CD8-positive, alpha-beta memory T cell (primary cell): ENCODE measurements at regions not wholly inside any gene's neighbourhood (a gene's known extent, or its start where the extent isn't known, plus 50 kb on each side); places are given as distances from the start of the nearest gene placed in this dataset.
A peak's percentile ranks its signal among the peaks of the same experiment; 100 is the strongest.
"Not testable (repeated sequence)": the region's sequence is repeated elsewhere in the genome, so short reads cannot be mapped to it uniquely, and the experiment has no call there.

Source experiments
- CTCF ChIA-PET: fragments of 350-600 bp; sonication (Branson Sonifier 250); formaldehyde crosslinking; loops from one replicate; lab custom pipeline; 2021; ENCODE audit warnings: antibody characterized with exemption; lab: Charles Lee
- POLR2A ChIA-PET: fragments of 350-600 bp; sonication (Branson Sonifier 250); formaldehyde crosslinking; loops from one replicate; lab custom pipeline; 2021; ENCODE audit warnings: antibody characterized with exemption; lab: Charles Lee
- DNase-seq, 5 donors: peaks; one replicate each; pipeline versions ENCODE4 v3.0.0 to v3.0.0-alpha.2; 2020 to 2022; ENCODE audit warnings: mixed read lengths in 1 of 5
- H3K27ac ChIP-seq: one replicate; pipeline ENCODE4 v1.7.0; 2013; ENCODE audit warnings: low read depth, mild to moderate bottlenecking, low read length, moderate library complexity
- H3K27me3 ChIP-seq: 2 replicates; pipeline ENCODE4 v1.7.0; 2013; ENCODE audit warnings: low read length, mild to moderate bottlenecking; ENCODE audit not compliant: insufficient read depth, poor library complexity, severe bottlenecking
- H3K36me3 ChIP-seq: 2 replicates; pipeline ENCODE4 v1.7.0; 2013; ENCODE audit warnings: mild to moderate bottlenecking, low read length, moderate library complexity; ENCODE audit not compliant: insufficient read depth
- H3K4me1 ChIP-seq: 2 replicates; pipeline ENCODE4 v1.7.0; 2013; ENCODE audit warnings: mild to moderate bottlenecking, low read length, moderate library complexity; ENCODE audit not compliant: insufficient read depth
- H3K4me3 ChIP-seq: 2 replicates; pipeline ENCODE4 v1.7.0; 2013; ENCODE audit warnings: mild to moderate bottlenecking, low read length
- H3K9me3 ChIP-seq: 2 replicates; pipeline ENCODE4 v1.7.0; 2013; ENCODE audit warnings: mild to moderate bottlenecking, low read length
- H3K27ac Mint-ChIP-seq, 8 donors: one replicate each; pipeline ENCODE4 v1.8.0; 2020 to 2021; ENCODE audit warnings: mixed read lengths in 8 of 8, mild to moderate bottlenecking in 6 of 8, inconsistent platforms in 3 of 8, moderate library complexity in 3 of 8
- H3K27me3 Mint-ChIP-seq, 2 donors: one replicate each; pipeline ENCODE4 v1.8.0; 2020 to 2021; ENCODE audit warnings: mixed read lengths in 2 of 2, mild to moderate bottlenecking in 1 of 2, moderate library complexity in 1 of 2
- H3K36me3 Mint-ChIP-seq, 3 donors: one replicate each; pipeline ENCODE4 v1.8.0; 2020 to 2021; ENCODE audit warnings: mixed read lengths in 3 of 3, inconsistent platforms in 1 of 3, mild to moderate bottlenecking in 1 of 3
- H3K4me1 Mint-ChIP-seq, 3 donors: one replicate each; pipeline ENCODE4 v1.8.0; 2020 to 2021; ENCODE audit warnings: mixed read lengths in 3 of 3, inconsistent platforms in 1 of 3, mild to moderate bottlenecking in 1 of 3
- H3K4me3 Mint-ChIP-seq, 7 donors: one replicate each; pipeline ENCODE4 v1.8.0; 2020 to 2021; ENCODE audit warnings: mixed read lengths in 7 of 7, mild to moderate bottlenecking in 6 of 7, moderate library complexity in 4 of 7, inconsistent platforms in 2 of 7
- H3K9me3 Mint-ChIP-seq, 5 donors: one replicate each; pipeline ENCODE4 v1.8.0; 2020 to 2022; ENCODE audit warnings: mixed read lengths in 5 of 5, mild to moderate bottlenecking in 3 of 5, moderate library complexity in 2 of 5, inconsistent platforms in 1 of 5

- no peaks in the 10 kb centered on the region for H3K9me3 ChIP-seq
- no peaks in the 10 kb centered on the region for H3K4me1 ChIP-seq
- no peaks in the 10 kb centered on the region for H3K4me1 Mint-ChIP-seq
- H3K36me3 ChIP-seq = no peaks in the 10 kb centered on the region
- no peaks in the 10 kb centered on the region for H3K27me3 ChIP-seq
- H3K27ac Mint-ChIP-seq = no peak overlapping the region
- no peaks in the 10 kb centered on the region for H3K36me3 Mint-ChIP-seq
- no peak overlapping the region for H3K4me3 Mint-ChIP-seq
- H3K9me3 Mint-ChIP-seq = no peaks in the 10 kb centered on the region
- no peak for DNase-seq
- ChIA-PET POLR2A (no interaction called here), CTCF (no interaction called here)
- H3K4me3 ChIP-seq = no peak overlapping the region
- H3K27ac ChIP-seq = no peak overlapping the region
- H3K27me3 Mint-ChIP-seq = no peaks in the 10 kb centered on the region
Measured at GRCh38 chr15:75770131-75770530, 57.5 kb upstream of the CSPG4 start.

GRCh38 chr15:75768526-75768925 is 55.9 kb upstream of the CSPG4 start:
- H3K36me3 Mint-ChIP-seq, H3K4me1 Mint-ChIP-seq, H3K4me3 Mint-ChIP-seq, CTCF ChIA-PET, H3K36me3 ChIP-seq, H3K9me3 Mint-ChIP-seq, POLR2A ChIA-PET, H3K4me1 ChIP-seq, H3K9me3 ChIP-seq, H3K27me3 ChIP-seq, H3K27ac ChIP-seq, H3K4me3 ChIP-seq, H3K27me3 Mint-ChIP-seq, DNase-seq: not testable (repeated sequence)
- peak overlapping the region in 1 of 8 donors; percentile 58 for H3K27ac Mint-ChIP-seq

GRCh38 chr15:75765551-75766305 is 53.1 kb upstream of the CSPG4 start:
- H3K27me3 ChIP-seq, H3K27ac ChIP-seq, POLR2A ChIA-PET, H3K36me3 Mint-ChIP-seq, H3K27me3 Mint-ChIP-seq, H3K36me3 ChIP-seq, H3K4me3 Mint-ChIP-seq, H3K9me3 ChIP-seq, CTCF ChIA-PET, H3K4me1 Mint-ChIP-seq, H3K4me3 ChIP-seq, H3K9me3 Mint-ChIP-seq, DNase-seq, H3K4me1 ChIP-seq: not testable (repeated sequence)
- peak overlapping the region in 1 of 8 donors; percentile 50 for H3K27ac Mint-ChIP-seq

- CTCF ChIA-PET, H3K36me3 ChIP-seq, H3K9me3 Mint-ChIP-seq, DNase-seq, H3K9me3 ChIP-seq, H3K4me3 ChIP-seq, H3K36me3 Mint-ChIP-seq, H3K27ac Mint-ChIP-seq, H3K27ac ChIP-seq, H3K27me3 ChIP-seq, H3K4me1 ChIP-seq, H3K27me3 Mint-ChIP-seq, H3K4me3 Mint-ChIP-seq, H3K4me1 Mint-ChIP-seq, POLR2A ChIA-PET: not testable (repeated sequence)
Measured at GRCh38 chr15:75764845-75765550, 52.4 kb upstream of the CSPG4 start.

GRCh38 chr15:75763635-75764600 is 51.3 kb upstream of the CSPG4 start:
- POLR2A ChIA-PET, H3K36me3 Mint-ChIP-seq, CTCF ChIA-PET: not testable (repeated sequence)

GRCh38 chr15:75763137-75763611 is 50.5 kb upstream of the CSPG4 start:
- H3K4me3 Mint-ChIP-seq = no peak overlapping the region

More at GRCh38 chr15:75763635-75764600, 51.3 kb upstream of the CSPG4 start:
- not testable (repeated sequence) for DNase-seq, H3K27ac Mint-ChIP-seq, H3K4me1 Mint-ChIP-seq, H3K27me3 ChIP-seq, H3K9me3 ChIP-seq, H3K27ac ChIP-seq, H3K4me3 Mint-ChIP-seq, H3K36me3 ChIP-seq, H3K4me3 ChIP-seq, H3K27me3 Mint-ChIP-seq, H3K4me1 ChIP-seq, H3K9me3 Mint-ChIP-seq

More at GRCh38 chr15:75763137-75763611, 50.5 kb upstream of the CSPG4 start:
- Histone ChIP-seq H3K36me3 (no peaks in the 10 kb centered on the region), H3K9me3 (no peaks in the 10 kb centered on the region), H3K4me1 (peaks cover 6% of the 10 kb centered on the region), H3K4me3 (no peak overlapping the region), H3K27ac (no peak overlapping the region), H3K27me3 (no peaks in the 10 kb centered on the region)
- ChIA-PET POLR2A (no interaction called here), CTCF (no interaction called here)
- Mint-ChIP-seq H3K36me3 (no peaks in the 10 kb centered on the region), H3K27ac (no peak overlapping the region), H3K9me3 (no peaks in the 10 kb centered on the region), H3K4me1 (peaks cover 4 to 12% (median 10%) of the 10 kb centered on the region in 3 donors), H3K27me3 (no peaks in the 10 kb centered on the region)
- no peak for DNase-seq
